ENCODE measurements at regions not wholly inside any gene's neighbourhood (a gene's known extent, or its start where the extent isn't known, plus 50 kb on each side); places are given as distances from the start of the nearest gene placed in this dataset.

DNA sequence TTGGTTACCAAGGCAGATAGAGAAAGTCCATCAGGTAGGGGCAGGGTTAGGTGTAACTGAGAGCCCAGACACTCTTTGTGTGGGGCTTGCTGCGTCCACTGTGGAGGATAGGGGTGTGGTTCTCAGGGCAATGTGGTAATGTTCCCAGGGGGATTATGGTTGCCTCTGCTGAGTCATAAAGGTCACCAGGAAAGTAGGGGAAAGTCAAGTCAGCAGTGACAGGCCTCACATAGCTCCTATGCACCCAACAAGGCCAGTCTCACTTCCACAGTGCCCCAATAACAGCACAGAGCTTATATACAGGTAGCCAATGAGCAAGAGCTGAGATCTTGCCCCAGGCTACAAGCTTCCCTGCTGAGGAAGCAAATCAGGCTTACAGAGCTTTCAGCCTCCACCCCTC lies 1438.0 kb upstream of the ZEB2 start:
- TF ChIP-seq, protein P1, sequence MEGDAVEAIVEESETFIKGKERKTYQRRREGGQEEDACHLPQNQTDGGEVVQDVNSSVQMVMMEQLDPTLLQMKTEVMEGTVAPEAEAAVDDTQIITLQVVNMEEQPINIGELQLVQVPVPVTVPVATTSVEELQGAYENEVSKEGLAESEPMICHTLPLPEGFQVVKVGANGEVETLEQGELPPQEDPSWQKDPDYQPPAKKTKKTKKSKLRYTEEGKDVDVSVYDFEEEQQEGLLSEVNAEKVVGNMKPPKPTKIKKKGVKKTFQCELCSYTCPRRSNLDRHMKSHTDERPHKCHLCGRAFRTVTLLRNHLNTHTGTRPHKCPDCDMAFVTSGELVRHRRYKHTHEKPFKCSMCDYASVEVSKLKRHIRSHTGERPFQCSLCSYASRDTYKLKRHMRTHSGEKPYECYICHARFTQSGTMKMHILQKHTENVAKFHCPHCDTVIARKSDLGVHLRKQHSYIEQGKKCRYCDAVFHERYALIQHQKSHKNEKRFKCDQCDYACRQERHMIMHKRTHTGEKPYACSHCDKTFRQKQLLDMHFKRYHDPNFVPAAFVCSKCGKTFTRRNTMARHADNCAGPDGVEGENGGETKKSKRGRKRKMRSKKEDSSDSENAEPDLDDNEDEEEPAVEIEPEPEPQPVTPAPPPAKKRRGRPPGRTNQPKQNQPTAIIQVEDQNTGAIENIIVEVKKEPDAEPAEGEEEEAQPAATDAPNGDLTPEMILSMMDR (conservative IDR thresholded peaks at IDR 0.05; ENCODE audit: low read depth, low read length) = no peak
- TF ChIP-seq EZH2 (IDR thresholded peaks at IDR 0.05; ENCODE audit: low read length, unreplicated experiment) = no peak

All from PC-3 (cell line).